ENCODE measurements at regions not wholly inside any gene's neighbourhood (a gene's known extent, or its start where the extent isn't known, plus 50 kb on each side); places are given as distances from the start of the nearest gene placed in this dataset.

GRCh38 chr11:28539239-28540030 lies 431.2 kb downstream of the METTL15 start:
- no peak overlapping the region for H3K4me3 Mint-ChIP-seq
- intact Hi-C loops (cut with micrococcal nuclease): no loop called here
- H3K27ac Mint-ChIP-seq: no peak overlapping the region
- CTCF ChIA-PET: interaction anchor here (1.4 kb wide), 1 partner anchor 841 kb away, joined by 3 read pairs; no protein-coding TSS in a partner anchor
- no peaks in the 10 kb centered on the region for H3K9me3 Mint-ChIP-seq
- H3K4me1 Mint-ChIP-seq (ENCODE audit: low read depth): no peaks in the 10 kb centered on the region
- H3K27me3 Mint-ChIP-seq: no peaks in the 10 kb centered on the region
- H3K36me3 Mint-ChIP-seq: no peaks in the 10 kb centered on the region
- no peak for DNase-seq
- POLR2A ChIA-PET: no interaction called here

- no peak overlapping the region for H3K4me3 Mint-ChIP-seq
- no peak for DNase-seq
- H3K36me3 Mint-ChIP-seq: no peaks in the 10 kb centered on the region
- intact Hi-C loops (cut with micrococcal nuclease): no loop called here
- H3K9me3 Mint-ChIP-seq: no peaks in the 10 kb centered on the region
- no peaks in the 10 kb centered on the region for H3K4me1 Mint-ChIP-seq (ENCODE audit: low read depth)
- no peak overlapping the region for H3K27ac Mint-ChIP-seq
- no peaks in the 10 kb centered on the region for H3K27me3 Mint-ChIP-seq
- POLR2A ChIA-PET: no interaction called here
- CTCF ChIA-PET: no interaction called here
Observed at GRCh38 chr11:28537822-28538221, 429.6 kb downstream of the METTL15 start.

- Mint-ChIP-seq H3K36me3 (no peaks in the 10 kb centered on the region), H3K9me3 (no peaks in the 10 kb centered on the region), H3K27me3 (no peaks in the 10 kb centered on the region), H3K4me1 (ENCODE audit: low read depth) (no peaks in the 10 kb centered on the region), H3K27ac (no peak overlapping the region), H3K4me3 (no peak overlapping the region)
- intact Hi-C loops (cut with micrococcal nuclease): no loop called here
- DNase-seq: no peak
- ChIA-PET POLR2A (no interaction called here), CTCF (no interaction called here)
Observed at GRCh38 chr11:28536504-28537267, 428.5 kb downstream of the METTL15 start.

GRCh38 chr11:28535677-28536076 lies 427.5 kb downstream of the METTL15 start:
- H3K4me3 Mint-ChIP-seq: no peak overlapping the region
- no peaks in the 10 kb centered on the region for H3K4me1 Mint-ChIP-seq (ENCODE audit: low read depth)
- DNase-seq: no peak
- ChIA-PET CTCF (no interaction called here), POLR2A (no interaction called here)
- no peak overlapping the region for H3K27ac Mint-ChIP-seq
- H3K27me3 Mint-ChIP-seq: no peaks in the 10 kb centered on the region
- intact Hi-C loops (cut with micrococcal nuclease): no loop called here
- H3K36me3 Mint-ChIP-seq: no peaks in the 10 kb centered on the region
- no peaks in the 10 kb centered on the region for H3K9me3 Mint-ChIP-seq

GRCh38 chr11:28529540-28530410 lies 421.6 kb downstream of the METTL15 start:
- DNase-seq: no peak
- no peaks in the 10 kb centered on the region for H3K27me3 Mint-ChIP-seq
- ChIA-PET POLR2A (no interaction called here), CTCF (interaction anchor here (0.8 to 6.5 kb wide), 6 partner anchors 25 to 834 kb away, joined by 3 to 42 read pairs (median 4); partner anchors contain the start of gene BDNF)
- H3K4me1 Mint-ChIP-seq (ENCODE audit: low read depth): no peaks in the 10 kb centered on the region
- H3K27ac Mint-ChIP-seq: no peak overlapping the region
- intact Hi-C loops (cut with micrococcal nuclease): loop anchor here (1.0 kb wide), 1 partner anchor 830 kb away; no protein-coding TSS in a partner anchor
- H3K9me3 Mint-ChIP-seq: peaks cover 13% of the 10 kb centered on the region
- no peaks in the 10 kb centered on the region for H3K36me3 Mint-ChIP-seq
- no peak overlapping the region for H3K4me3 Mint-ChIP-seq

- intact Hi-C loops (cut with micrococcal nuclease): loop anchor here (1.0 kb wide), 1 partner anchor 830 kb away; no protein-coding TSS in a partner anchor
- Mint-ChIP-seq H3K27me3 (no peaks in the 10 kb centered on the region), H3K9me3 (peaks cover 19% of the 10 kb centered on the region), H3K4me3 (no peak overlapping the region), H3K27ac (no peak overlapping the region), H3K36me3 (no peaks in the 10 kb centered on the region), H3K4me1 (ENCODE audit: low read depth) (no peaks in the 10 kb centered on the region)
- ChIA-PET POLR2A (no interaction called here), CTCF (interaction anchor here (1.2 to 6.5 kb wide), 5 partner anchors 25 to 833 kb away, joined by 3 to 42 read pairs (median 5); partner anchors contain the start of gene BDNF)
- DNase-seq: no peak
Observed at GRCh38 chr11:28529046-28529445, 420.9 kb downstream of the METTL15 start.

- no peak overlapping the region for H3K27ac Mint-ChIP-seq
- POLR2A ChIA-PET: no interaction called here
- no peaks in the 10 kb centered on the region for H3K4me1 Mint-ChIP-seq (ENCODE audit: low read depth)
- DNase-seq: no peak
- CTCF ChIA-PET: interaction anchor here (2.1 to 6.5 kb wide), 2 partner anchors 24 to 829 kb away, joined by 5 to 42 read pairs; partner anchors contain the start of gene BDNF
- H3K36me3 Mint-ChIP-seq: no peaks in the 10 kb centered on the region
- H3K27me3 Mint-ChIP-seq: no peaks in the 10 kb centered on the region
- H3K4me3 Mint-ChIP-seq: no peak overlapping the region
- intact Hi-C loops (cut with micrococcal nuclease): no loop called here
- peaks cover 24% of the 10 kb centered on the region for H3K9me3 Mint-ChIP-seq
Observed at GRCh38 chr11:28528217-28528616, 420.0 kb downstream of the METTL15 start.

GRCh38 chr11:28526406-28526751 lies 418.2 kb downstream of the METTL15 start:
- no peak overlapping the region for H3K27ac Mint-ChIP-seq
- intact Hi-C loops (cut with micrococcal nuclease): no loop called here
- H3K4me1 Mint-ChIP-seq (ENCODE audit: low read depth): no peaks in the 10 kb centered on the region
- no peaks in the 10 kb centered on the region for H3K36me3 Mint-ChIP-seq
- DNase-seq: no peak
- no peaks in the 10 kb centered on the region for H3K27me3 Mint-ChIP-seq
- ChIA-PET CTCF (interaction anchor here (0.9 to 2.9 kb wide), 2 partner anchors 822 to 828 kb away, joined by 3 to 7 read pairs; no protein-coding TSS in a partner anchor), POLR2A (no interaction called here)
- peaks cover 24% of the 10 kb centered on the region for H3K9me3 Mint-ChIP-seq
- H3K4me3 Mint-ChIP-seq: no peak overlapping the region

- H3K4me3 Mint-ChIP-seq: no peak overlapping the region
- CTCF ChIA-PET: interaction anchor here (0.9 to 2.9 kb wide), 2 partner anchors 821 to 827 kb away, joined by 3 to 7 read pairs; no protein-coding TSS in a partner anchor
- no peak for DNase-seq
- H3K27me3 Mint-ChIP-seq: no peaks in the 10 kb centered on the region
- no peaks in the 10 kb centered on the region for H3K4me1 Mint-ChIP-seq (ENCODE audit: low read depth)
- POLR2A ChIA-PET: no interaction called here
- intact Hi-C loops (cut with micrococcal nuclease): no loop called here
- peaks cover 24% of the 10 kb centered on the region for H3K9me3 Mint-ChIP-seq
- no peaks in the 10 kb centered on the region for H3K36me3 Mint-ChIP-seq
- H3K27ac Mint-ChIP-seq: no peak overlapping the region
Observed at GRCh38 chr11:28525636-28526405, 417.6 kb downstream of the METTL15 start.

- CTCF ChIA-PET: no interaction called here
- no peaks in the 10 kb centered on the region for H3K27me3 Mint-ChIP-seq
- no peaks in the 10 kb centered on the region for H3K4me1 Mint-ChIP-seq (ENCODE audit: low read depth)
- H3K36me3 Mint-ChIP-seq: no peaks in the 10 kb centered on the region
- no peak for DNase-seq
- intact Hi-C loops (cut with micrococcal nuclease): no loop called here
- no peak overlapping the region for H3K27ac Mint-ChIP-seq
- no peak overlapping the region for H3K4me3 Mint-ChIP-seq
- H3K9me3 Mint-ChIP-seq: peaks cover 24% of the 10 kb centered on the region
- POLR2A ChIA-PET: no interaction called here
Observed at GRCh38 chr11:28524098-28524497, 415.9 kb downstream of the METTL15 start.

GRCh38 chr11:28521075-28521474 lies 412.9 kb downstream of the METTL15 start:
- no peak overlapping the region for H3K27ac Mint-ChIP-seq
- intact Hi-C loops (cut with micrococcal nuclease): no loop called here

More at GRCh38 chr11:28521075-28521474, 412.9 kb downstream of the METTL15 start:
- ChIA-PET CTCF (no interaction called here), POLR2A (no interaction called here)
- Mint-ChIP-seq H3K4me1 (ENCODE audit: low read depth) (no peaks in the 10 kb centered on the region), H3K27me3 (no peaks in the 10 kb centered on the region), H3K9me3 (peaks cover 18% of the 10 kb centered on the region), H3K36me3 (no peaks in the 10 kb centered on the region), H3K4me3 (no peak overlapping the region)
- DNase-seq: no peak
